ENCODE measurements at regions not wholly inside any gene's neighbourhood (a gene's known extent, or its start where the extent isn't known, plus 50 kb on each side); places are given as distances from the start of the nearest gene placed in this dataset.
"Not testable (repeated sequence)": the region's sequence is repeated elsewhere in the genome, so short reads cannot be mapped to it uniquely, and the experiment has no call there.

GRCh38 chr6:166724576-166724975, 97.5 kb upstream of the RPS6KA2 start:
- no peak for DNase-seq (ENCODE audit: low read depth)

- no peak for DNase-seq (ENCODE audit: low read depth)
Measured at GRCh38 chr6:166722785-166723184, 95.7 kb upstream of the RPS6KA2 start.

GRCh38 chr6:166721576-166721975, 94.5 kb upstream of the RPS6KA2 start:
- no peak for DNase-seq (ENCODE audit: low read depth)

GRCh38 chr6:166720856-166721255, 93.8 kb upstream of the RPS6KA2 start:
- DNase-seq (ENCODE audit: low read depth): no peak

GRCh38 chr6:166719019-166719418, 92.0 kb upstream of the RPS6KA2 start:
- no peak for DNase-seq (ENCODE audit: low read depth)

GRCh38 chr6:166718516-166718915, 91.5 kb upstream of the RPS6KA2 start:
- no peak for DNase-seq (ENCODE audit: low read depth)

GRCh38 chr6:166716910-166717617, 90.0 kb upstream of the RPS6KA2 start:
- DNase-seq (ENCODE audit: low read depth): no peak

GRCh38 chr6:166715992-166716391, 88.9 kb upstream of the RPS6KA2 start:
- no peak for DNase-seq (ENCODE audit: low read depth)

- DNase-seq (ENCODE audit: low read depth): no peak
Measured at GRCh38 chr6:166715065-166715464, 88.0 kb upstream of the RPS6KA2 start.

- no peak for DNase-seq (ENCODE audit: low read depth)
Measured at GRCh38 chr6:166714581-166714980, 87.5 kb upstream of the RPS6KA2 start.

GRCh38 chr6:166714187-166714510, 87.1 kb upstream of the RPS6KA2 start:
- no peak for DNase-seq (ENCODE audit: low read depth)

- DNase-seq (ENCODE audit: low read depth): no peak
Measured at GRCh38 chr6:166713434-166714186, 86.6 kb upstream of the RPS6KA2 start.

GRCh38 chr6:166712286-166713228, 85.5 kb upstream of the RPS6KA2 start:
- no peak for DNase-seq (ENCODE audit: low read depth)

- DNase-seq (ENCODE audit: low read depth): no peak
Measured at GRCh38 chr6:166710084-166710483, 83.0 kb upstream of the RPS6KA2 start.

- no peak for DNase-seq (ENCODE audit: low read depth)
Measured at GRCh38 chr6:166708460-166708859, 81.4 kb upstream of the RPS6KA2 start.

GRCh38 chr6:166707045-166707444, 80.0 kb upstream of the RPS6KA2 start:
- peak; percentile 21 for DNase-seq (ENCODE audit: low read depth)

GRCh38 chr6:166705069-166705468, 78.0 kb upstream of the RPS6KA2 start:
- DNase-seq (ENCODE audit: low read depth): no peak

- no peak for DNase-seq (ENCODE audit: low read depth)
Measured at GRCh38 chr6:166704171-166704570, 77.1 kb upstream of the RPS6KA2 start.

- no peak for DNase-seq (ENCODE audit: low read depth)
Measured at GRCh38 chr6:166703149-166703710, 76.2 kb upstream of the RPS6KA2 start.

- not testable (repeated sequence) for DNase-seq (ENCODE audit: low read depth)
Measured at GRCh38 chr6:166701424-166701823, 74.4 kb upstream of the RPS6KA2 start.

GRCh38 chr6:166700871-166701270, 73.8 kb upstream of the RPS6KA2 start:
- not testable (repeated sequence) for DNase-seq (ENCODE audit: low read depth)

- no peak for DNase-seq (ENCODE audit: low read depth)
Measured at GRCh38 chr6:166697113-166697512, 70.1 kb upstream of the RPS6KA2 start.

Measured in iris pigment epithelial cell (primary cell).